Gastrocnemius medialis (tissue), 4 donors: ENCODE measurements at regions not wholly inside any gene's neighbourhood (a gene's known extent, or its start where the extent isn't known, plus 50 kb on each side); places are given as distances from the start of the nearest gene placed in this dataset.

Experiments used
- POLR2A ChIP-seq, 2 donors: fragments of 450-650 bp; IDR thresholded peaks; one replicate each; pipeline ENCODE4 v1.6.1; 2017; ENCODE audit warnings: antibody characterized with exemption in 2 of 2, mild to moderate bottlenecking in 2 of 2, moderate library complexity in 2 of 2
- TF ChIP-seq, protein P1 (sequence below), 5 experiments: fragments of 450-650 bp in 3 of 5; fragments of 200-600 bp in 2 of 5; sonication (generic) in 2 of 5; IDR thresholded peaks in 4 of 5; conservative IDR thresholded peaks in 1 of 5; 1 replicate in 4 of 5; 2 replicates in 1 of 5; pipeline ENCODE4 v1.5.1; 2016 to 2019; ENCODE audit warnings: antibody characterized with exemption in 5 of 5, mild to moderate bottlenecking in 3 of 5, moderate library complexity in 3 of 5

GRCh38 chr13:58830841-58831240 lies 1199.3 kb downstream of the PCDH17 start:
- TF ChIP-seq, protein P1, sequence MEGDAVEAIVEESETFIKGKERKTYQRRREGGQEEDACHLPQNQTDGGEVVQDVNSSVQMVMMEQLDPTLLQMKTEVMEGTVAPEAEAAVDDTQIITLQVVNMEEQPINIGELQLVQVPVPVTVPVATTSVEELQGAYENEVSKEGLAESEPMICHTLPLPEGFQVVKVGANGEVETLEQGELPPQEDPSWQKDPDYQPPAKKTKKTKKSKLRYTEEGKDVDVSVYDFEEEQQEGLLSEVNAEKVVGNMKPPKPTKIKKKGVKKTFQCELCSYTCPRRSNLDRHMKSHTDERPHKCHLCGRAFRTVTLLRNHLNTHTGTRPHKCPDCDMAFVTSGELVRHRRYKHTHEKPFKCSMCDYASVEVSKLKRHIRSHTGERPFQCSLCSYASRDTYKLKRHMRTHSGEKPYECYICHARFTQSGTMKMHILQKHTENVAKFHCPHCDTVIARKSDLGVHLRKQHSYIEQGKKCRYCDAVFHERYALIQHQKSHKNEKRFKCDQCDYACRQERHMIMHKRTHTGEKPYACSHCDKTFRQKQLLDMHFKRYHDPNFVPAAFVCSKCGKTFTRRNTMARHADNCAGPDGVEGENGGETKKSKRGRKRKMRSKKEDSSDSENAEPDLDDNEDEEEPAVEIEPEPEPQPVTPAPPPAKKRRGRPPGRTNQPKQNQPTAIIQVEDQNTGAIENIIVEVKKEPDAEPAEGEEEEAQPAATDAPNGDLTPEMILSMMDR (IDR thresholded peaks at IDR 0.05 in 4 of 5, conservative IDR thresholded peaks at IDR 0.05 in 1 of 5), result no peak
- no peak for TF ChIP-seq POLR2A (IDR thresholded peaks at IDR 0.05)
